ENCODE measurements at regions not wholly inside any gene's neighbourhood (a gene's known extent, or its start where the extent isn't known, plus 50 kb on each side); places are given as distances from the start of the nearest gene placed in this dataset.
"Not testable (repeated sequence)": the region's sequence is repeated elsewhere in the genome, so short reads cannot be mapped to it uniquely, and the experiment has no call there.

DNA sequence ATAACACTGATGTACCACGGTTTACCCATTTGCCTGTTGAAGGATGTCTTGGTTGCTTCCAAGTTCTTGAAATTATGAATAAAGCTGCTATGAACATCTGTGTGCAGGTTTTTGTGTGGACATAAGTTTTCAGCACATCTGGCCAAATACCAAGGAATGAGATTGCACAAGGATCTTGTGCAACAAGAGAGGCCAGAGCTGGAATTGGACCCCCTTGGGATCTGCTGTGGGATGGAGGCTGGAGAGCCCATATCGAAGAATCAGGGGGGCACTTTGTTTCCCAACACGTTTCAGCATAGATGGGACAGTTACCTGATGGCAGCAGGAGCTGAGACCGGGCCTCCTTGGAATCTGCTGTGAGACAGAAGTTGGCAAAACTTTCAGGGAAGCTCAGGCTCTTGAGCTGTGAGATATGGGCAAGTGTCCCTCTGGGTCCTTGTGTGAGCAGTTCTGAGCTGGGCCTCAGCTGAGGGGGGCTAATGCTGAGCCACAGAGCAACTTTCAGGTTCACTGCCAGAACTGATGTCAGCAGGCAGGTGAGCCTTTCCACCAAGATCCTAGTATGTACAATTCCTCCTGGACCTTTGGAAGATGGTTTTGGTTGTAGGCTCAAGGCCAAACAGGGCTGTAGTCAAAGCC is 115.2 kb upstream of the RAB18 start:
- FAIRE-seq: no peak

- FAIRE-seq: no peak
Observed at GRCh38 chr10:27383595-27384542, 120.2 kb upstream of the RAB18 start.

- FAIRE-seq: no peak
Observed at GRCh38 chr10:27382176-27382575, 121.9 kb upstream of the RAB18 start.

- FAIRE-seq: no peak
Observed at GRCh38 chr10:27380929-27381358, 123.2 kb upstream of the RAB18 start.

GRCh38 chr10:27379041-27379440 is 125.1 kb upstream of the RAB18 start:
- not testable (repeated sequence) for FAIRE-seq

DNA sequence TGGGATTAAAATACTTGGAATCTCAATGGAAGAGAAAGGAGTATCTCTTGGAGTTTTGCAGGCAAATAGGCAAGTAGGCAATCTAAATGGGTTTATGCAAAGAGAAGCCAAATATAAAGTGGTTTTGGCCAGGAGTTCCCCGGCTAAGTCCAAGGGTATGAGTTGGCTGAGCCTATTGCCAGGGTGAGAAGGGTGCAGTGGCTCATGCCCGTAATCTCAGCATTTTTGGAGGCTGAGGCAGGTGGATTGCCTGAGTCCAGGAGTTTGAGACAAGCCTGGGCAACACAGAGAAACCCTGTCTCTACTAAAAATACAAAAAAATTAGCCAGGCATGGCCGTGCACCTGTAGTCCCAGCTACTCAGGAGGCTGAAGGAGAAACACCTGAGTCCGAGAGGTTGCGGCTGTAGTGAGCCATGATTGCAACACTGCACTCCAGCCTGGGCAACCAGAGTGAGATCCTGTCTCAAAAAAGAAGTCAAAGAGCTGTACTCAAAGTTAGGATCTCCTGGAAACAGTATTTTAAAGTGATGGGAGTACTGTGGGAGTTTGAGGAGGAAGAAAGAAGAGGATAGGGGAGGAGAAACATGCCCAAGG is 130.4 kb upstream of the RAB18 start:
- no peak for FAIRE-seq

DNA sequence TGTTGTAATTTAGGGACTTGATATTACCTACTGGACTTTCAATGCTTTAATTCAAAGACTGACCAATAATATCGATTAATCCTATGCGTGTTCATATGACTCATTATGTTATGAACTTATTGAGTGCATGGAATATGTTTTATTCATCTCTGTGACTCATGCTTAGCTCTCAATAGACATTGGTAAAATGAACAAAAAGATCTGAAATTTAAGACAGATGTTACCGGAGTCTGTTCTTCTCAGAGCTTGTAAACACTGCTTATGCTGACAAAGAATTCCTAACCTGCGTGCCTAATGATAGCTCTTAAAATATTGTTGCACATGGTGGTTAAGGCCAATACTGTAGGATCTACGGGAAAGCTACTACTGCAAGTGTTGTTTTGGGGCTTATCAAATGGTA is 131.5 kb upstream of the ACBD5 start:
- FAIRE-seq: no peak

GRCh38 chr10:27371375-27371774 is 130.8 kb upstream of the ACBD5 start:
- not testable (repeated sequence) for FAIRE-seq

- FAIRE-seq: no peak
Observed at GRCh38 chr10:27369880-27370279, 129.3 kb upstream of the ACBD5 start.

DNA sequence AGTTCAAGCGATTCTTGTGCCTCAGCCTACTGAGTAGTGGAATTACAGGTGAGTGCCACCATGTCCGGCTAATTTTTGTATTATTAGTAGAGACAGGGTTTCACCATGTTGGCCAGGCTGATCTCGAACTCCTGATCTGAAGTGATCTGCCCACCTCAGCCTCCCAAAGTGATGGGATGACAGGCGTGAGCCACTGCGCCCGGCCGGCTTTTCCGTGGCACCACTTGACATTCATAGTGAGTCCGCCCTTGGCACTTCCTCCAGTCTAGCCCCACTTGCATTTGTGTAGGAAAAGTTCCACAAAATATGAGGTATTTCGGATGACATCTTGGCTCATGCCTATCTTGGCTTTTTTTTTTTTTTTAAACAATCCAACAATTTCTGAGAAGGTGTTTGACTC is 128.1 kb upstream of the ACBD5 start:
- FAIRE-seq: no peak

- FAIRE-seq: no peak
Observed at GRCh38 chr10:27366769-27367168, 126.2 kb upstream of the ACBD5 start.

DNA sequence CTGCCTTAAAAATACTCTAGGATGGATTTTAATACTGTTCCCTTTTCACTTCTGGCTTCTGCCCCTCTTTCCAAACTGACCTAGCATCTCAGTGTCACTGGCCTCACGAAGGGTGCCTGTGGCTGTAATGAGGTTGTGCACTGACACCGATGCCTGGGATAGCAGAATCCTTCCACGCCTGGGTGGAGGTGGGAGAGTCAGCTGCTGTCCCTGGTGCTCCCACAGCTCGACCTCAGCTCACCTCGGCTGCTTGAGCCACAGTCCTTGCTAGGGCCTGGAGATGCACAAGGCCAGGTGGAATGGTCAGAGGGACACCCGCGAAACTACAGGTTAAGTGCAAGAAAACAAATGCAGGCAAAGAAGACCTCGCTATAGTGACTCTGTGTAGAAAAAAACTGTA is 123.4 kb upstream of the ACBD5 start:
- FAIRE-seq: no peak

- FAIRE-seq: peak; percentile 14
Observed at GRCh38 chr10:27360581-27361172, 120.1 kb upstream of the ACBD5 start.

DNA sequence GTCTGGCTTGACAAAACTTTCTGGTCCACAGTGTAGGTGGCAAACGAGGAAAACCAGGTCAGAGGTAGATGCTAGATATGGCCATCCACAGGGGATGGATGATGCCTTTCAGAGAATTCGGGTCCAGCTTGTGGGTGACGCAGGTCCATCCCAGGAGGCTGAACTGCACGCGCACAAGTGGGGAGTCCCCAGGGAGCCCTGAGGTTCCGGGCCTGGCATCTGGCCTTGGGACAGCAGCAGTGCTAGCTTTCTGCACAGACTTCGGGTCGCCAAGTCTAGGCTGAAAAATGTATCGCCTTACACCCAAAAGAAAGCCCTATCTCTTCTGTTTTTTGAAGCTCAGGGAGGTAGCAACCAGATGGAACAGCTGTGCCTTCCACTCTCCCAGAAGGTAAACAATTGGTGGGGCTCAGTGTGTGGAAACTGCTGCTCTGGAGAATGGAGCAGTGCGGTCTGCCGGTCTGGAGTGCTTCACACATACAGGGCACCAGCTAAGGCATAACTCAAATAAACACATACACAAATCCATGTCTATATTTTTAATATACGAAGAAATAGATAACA is 119.3 kb upstream of the ACBD5 start:
- FAIRE-seq: no peak

GRCh38 chr10:27356738-27357137 is 116.1 kb upstream of the ACBD5 start:
- FAIRE-seq: no peak

DNA sequence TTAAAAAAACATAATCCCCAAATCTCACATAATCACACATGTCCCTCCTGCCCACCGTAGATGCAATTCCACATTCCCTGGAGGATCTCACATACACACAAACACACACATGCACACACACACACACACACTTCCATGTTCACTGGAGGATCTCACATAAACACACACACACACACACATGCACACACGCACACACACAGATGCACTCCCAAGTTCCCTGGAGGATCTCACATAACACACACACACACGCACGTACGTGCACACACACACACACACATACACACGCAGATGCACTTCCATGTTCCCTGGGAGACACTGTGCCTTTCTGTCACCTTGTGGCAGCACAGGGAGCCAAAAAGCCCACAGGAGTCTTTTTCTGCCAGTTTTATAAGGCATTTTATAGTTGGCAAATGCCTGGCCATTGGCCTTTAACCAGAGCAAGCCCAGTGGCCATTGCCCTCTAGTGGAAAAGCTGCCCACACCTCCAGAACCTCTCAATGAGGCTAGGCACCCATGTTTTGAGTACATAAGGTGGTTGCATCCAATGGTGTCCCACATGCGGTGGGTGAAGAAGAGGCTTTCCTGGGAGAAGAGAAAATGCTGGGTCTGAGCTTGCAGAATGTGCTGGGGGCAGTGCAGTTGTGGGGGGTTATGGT is 115.4 kb upstream of the ACBD5 start:
- no peak for FAIRE-seq

- FAIRE-seq: not testable (repeated sequence)
Observed at GRCh38 chr10:27354643-27355270, 114.2 kb upstream of the ACBD5 start.

DNA sequence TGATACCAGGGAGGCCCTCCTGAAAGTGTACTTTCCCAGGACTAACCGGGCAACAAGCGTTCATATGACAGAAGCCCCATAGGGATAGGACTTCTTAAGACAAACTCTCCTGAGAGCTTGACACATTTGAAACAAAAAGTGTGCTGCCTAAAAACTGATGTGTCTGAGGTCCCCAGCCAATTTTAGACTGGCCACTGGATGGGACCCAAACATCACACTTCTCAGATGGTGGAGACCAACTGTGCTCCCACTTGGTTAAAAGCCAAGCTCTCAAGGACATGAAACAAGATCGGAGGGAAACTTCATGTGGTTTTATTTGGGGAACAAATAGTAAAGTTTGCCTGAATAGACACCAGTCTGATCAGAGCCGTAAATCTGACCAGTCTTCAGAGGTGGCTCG is 113.5 kb upstream of the ACBD5 start:
- not testable (repeated sequence) for FAIRE-seq

DNA sequence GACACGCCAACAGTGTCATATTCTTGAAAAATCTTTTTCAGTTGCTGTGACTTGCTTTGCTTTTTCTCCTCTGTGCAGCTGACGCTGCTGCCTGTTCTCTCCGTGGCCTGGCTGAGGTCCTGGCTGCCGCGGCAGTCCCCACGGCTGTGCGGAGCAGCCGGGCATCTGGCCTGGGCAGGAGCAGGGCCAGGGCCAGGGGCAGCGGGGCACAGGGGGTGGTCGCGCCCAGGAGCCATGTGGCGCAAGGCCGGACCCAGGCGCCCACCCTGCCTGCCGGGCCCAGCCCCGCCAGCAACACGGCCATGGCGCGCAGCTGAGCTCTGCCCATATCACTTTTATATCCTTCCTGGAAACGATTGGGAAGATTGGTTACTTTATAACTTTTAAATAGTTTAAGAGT is 109.4 kb upstream of the ACBD5 start:
- no peak for FAIRE-seq

DNA sequence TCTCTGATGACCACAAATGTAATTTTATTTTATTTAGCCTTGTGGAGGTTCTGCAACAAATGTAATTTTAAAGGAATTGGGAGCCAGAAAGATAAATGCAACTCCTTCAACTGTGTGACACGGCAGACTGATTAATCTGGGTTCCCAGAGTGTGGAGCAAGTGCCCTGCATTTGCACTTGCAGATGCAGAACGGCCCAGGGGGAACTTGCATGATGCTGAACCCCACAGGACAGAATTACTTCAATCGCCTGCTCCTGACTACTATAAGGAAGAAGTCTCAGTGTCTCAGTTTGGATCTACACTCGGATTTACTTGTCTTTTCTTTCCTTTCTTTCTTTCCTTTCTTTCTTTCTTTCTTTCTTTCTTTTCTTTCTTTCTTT is 107.2 kb upstream of the ACBD5 start:
- FAIRE-seq: not testable (repeated sequence)

- FAIRE-seq: no peak
Observed at GRCh38 chr10:27345455-27345920, 104.9 kb upstream of the ACBD5 start.

Data from colon (tissue), 2 donors.